ENCODE measurements at regions not wholly inside any gene's neighbourhood (a gene's known extent, or its start where the extent isn't known, plus 50 kb on each side); places are given as distances from the start of the nearest gene placed in this dataset.
"Not testable (repeated sequence)": the region's sequence is repeated elsewhere in the genome, so short reads cannot be mapped to it uniquely, and the experiment has no call there.

- no peak for DNase-seq
These were observed 125.5 kb downstream of the POSTN start for GRCh38 chr13:37473035-37473434.

GRCh38 chr13:37472266-37472665, 126.3 kb downstream of the POSTN start:
- DNase-seq, result not testable (repeated sequence)

GRCh38 chr13:37460166-37460565, 138.4 kb downstream of the POSTN start:
- no peak for DNase-seq

- no peak for DNase-seq
These were observed 141.0 kb downstream of the POSTN start for GRCh38 chr13:37457612-37458011.

GRCh38 chr13:37456506-37456905, 142.1 kb downstream of the POSTN start:
- no peak for DNase-seq

GRCh38 chr13:37456041-37456440, 142.5 kb downstream of the POSTN start:
- no peak for DNase-seq

- DNase-seq, result no peak
These were observed 145.3 kb downstream of the POSTN start for GRCh38 chr13:37453246-37453645.

GRCh38 chr13:37450276-37450675, 148.3 kb downstream of the POSTN start:
- no peak for DNase-seq

GRCh38 chr13:37448153-37448552, 150.4 kb downstream of the POSTN start:
- no peak for DNase-seq

- DNase-seq, result no peak
These were observed 152.1 kb downstream of the POSTN start for GRCh38 chr13:37446503-37446902.

- no peak for DNase-seq
These were observed 155.0 kb downstream of the POSTN start for GRCh38 chr13:37443538-37443937.

- no peak for DNase-seq
These were observed 155.6 kb downstream of the POSTN start for GRCh38 chr13:37442996-37443395.

- DNase-seq, result no peak
These were observed 162.7 kb downstream of the POSTN start for GRCh38 chr13:37435881-37436280.

GRCh38 chr13:37433086-37433485, 165.5 kb downstream of the POSTN start:
- DNase-seq, result no peak

GRCh38 chr13:37429976-37430375, 168.6 kb downstream of the POSTN start:
- no peak for DNase-seq

- DNase-seq, result no peak
These were observed 170.6 kb downstream of the POSTN start for GRCh38 chr13:37427843-37428494.

- DNase-seq, result no peak
These were observed 180.1 kb downstream of the POSTN start for GRCh38 chr13:37418490-37418889.

GRCh38 chr13:37417060-37417441, 181.5 kb downstream of the POSTN start:
- no peak for DNase-seq

- DNase-seq, result no peak
These were observed 182.1 kb downstream of the POSTN start for GRCh38 chr13:37416291-37417059.

- DNase-seq, result no peak
These were observed 185.4 kb downstream of the POSTN start for GRCh38 chr13:37413161-37413560.

- no peak for DNase-seq
These were observed 186.2 kb downstream of the POSTN start for GRCh38 chr13:37412241-37412921.

- DNase-seq, result no peak
These were observed 188.3 kb downstream of the POSTN start for GRCh38 chr13:37410316-37410715.

GRCh38 chr13:37409756-37410155, 188.8 kb downstream of the POSTN start:
- DNase-seq, result no peak

- no peak for DNase-seq
These were observed 191.4 kb downstream of the POSTN start for GRCh38 chr13:37407156-37407555.

All from right forelimb (tissue), 1 donor.